ENCODE measurements at regions not wholly inside any gene's neighbourhood (a gene's known extent, or its start where the extent isn't known, plus 50 kb on each side); places are given as distances from the start of the nearest gene placed in this dataset.

GRCh38 chr6:105753620-105754211 is 332.4 kb upstream of the PRDM1 start:
- 65% methylated on average over 6 of the region's 6 CpGs for WGBS
- no peak for TF ChIP-seq MAX (IDR thresholded peaks at IDR 0.05)
- no peak for TF ChIP-seq RAD21 (IDR thresholded peaks at IDR 0.05)
- no peak for TF ChIP-seq CTCF (IDR thresholded peaks at IDR 0.05; ENCODE audit: low read depth, low read length, missing input control)
- TF ChIP-seq EGR1 (IDR thresholded peaks at IDR 0.05; ENCODE audit: low read depth in 2 of 2): no peak
- no peak for TF ChIP-seq SP1 (IDR thresholded peaks at IDR 0.05)
- TF ChIP-seq FOXA2 (IDR thresholded peaks at IDR 0.05): no peak
- no peak for TF ChIP-seq HNF4A (conservative IDR thresholded peaks at IDR 0.05)
- no peak for TF ChIP-seq TAF1 (conservative IDR thresholded peaks at IDR 0.05)
- TF ChIP-seq ATF3 (IDR thresholded peaks at IDR 0.05): no peak
- TF ChIP-seq GABPA (IDR thresholded peaks at IDR 0.05 in 1 of 2, conservative IDR thresholded peaks at IDR 0.05 in 1 of 2): no peak
- TF ChIP-seq HNF4G (IDR thresholded peaks at IDR 0.05): no peak
- TF ChIP-seq RXRA (IDR thresholded peaks at IDR 0.05): no peak
- no peak for TF ChIP-seq NR2F2 (IDR thresholded peaks at IDR 0.05)
- TF ChIP-seq REST (IDR thresholded peaks at IDR 0.05): no peak
- no peak for TF ChIP-seq JUND (IDR thresholded peaks at IDR 0.05)
- TF ChIP-seq YY1 (IDR thresholded peaks at IDR 0.05): no peak
- no peak for TF ChIP-seq FOXA1 (IDR thresholded peaks at IDR 0.05)

GRCh38 chr6:105753207-105753606 is 332.9 kb upstream of the PRDM1 start:
- H3K27me3 ChIP-seq (ENCODE audit: control insufficient read depth in 4 of 4, insufficient read depth in 4 of 4, low read length in 3 of 4): no peaks in the 10 kb centered on the region
- no peak overlapping the region for H3K27ac ChIP-seq (ENCODE audit: low read depth in 1 of 2, low read length in 2 of 2)
- DNase-seq (ENCODE audit: low spot score): no peak
- no peaks in the 10 kb centered on the region for H3K36me3 ChIP-seq (ENCODE audit: control insufficient read depth in 4 of 4, insufficient read depth in 3 of 4, low read depth in 1 of 4, low read length in 3 of 4)
- peaks cover 0 to 9% (median 5%) of the 10 kb centered on the region in 4 donors for H3K4me1 ChIP-seq (ENCODE audit: control insufficient read depth in 4 of 4, insufficient read depth in 4 of 4, low read length in 3 of 4)
- TF ChIP-seq ZBTB33 (IDR thresholded peaks at IDR 0.05): no peak
- WGBS: 86% methylated on average over 8 of the region's 8 CpGs
- H3K9ac ChIP-seq (ENCODE audit: low read depth in 1 of 2, low read length in 2 of 2): no peak overlapping the region
- H3K9me3 ChIP-seq (ENCODE audit: control insufficient read depth in 4 of 4, low read length in 3 of 4): no peaks in the 10 kb centered on the region
- no peak overlapping the region for H3K4me3 ChIP-seq (ENCODE audit: low read depth in 1 of 3, low read length in 3 of 3)

More at GRCh38 chr6:105753620-105754211, 332.4 kb upstream of the PRDM1 start:
- Histone ChIP-seq H3K9me3 (ENCODE audit: control insufficient read depth in 4 of 4, low read length in 3 of 4) (no peaks in the 10 kb centered on the region), H3K9ac (ENCODE audit: low read depth in 1 of 2, low read length in 2 of 2) (no peak overlapping the region), H3K4me3 (ENCODE audit: low read depth in 1 of 3, low read length in 3 of 3) (no peak overlapping the region), H3K27me3 (ENCODE audit: control insufficient read depth in 4 of 4, insufficient read depth in 4 of 4, low read length in 3 of 4) (no peaks in the 10 kb centered on the region), H3K4me1 (ENCODE audit: control insufficient read depth in 4 of 4, insufficient read depth in 4 of 4, low read length in 3 of 4) (peaks cover 0 to 9% (median 5%) of the 10 kb centered on the region in 4 donors), H3K27ac (ENCODE audit: low read depth in 1 of 2, low read length in 2 of 2) (no peak overlapping the region), H3K36me3 (ENCODE audit: control insufficient read depth in 4 of 4, insufficient read depth in 3 of 4, low read depth in 1 of 4, low read length in 3 of 4) (no peaks in the 10 kb centered on the region)
- DNase-seq (ENCODE audit: low spot score): no peak
